Testis (tissue), 2 donors: ENCODE measurements at regions not wholly inside any gene's neighbourhood (a gene's known extent, or its start where the extent isn't known, plus 50 kb on each side); places are given as distances from the start of the nearest gene placed in this dataset.
A peak's percentile ranks its signal among the peaks of the same experiment; 100 is the strongest.

ENCODE experiments used
- DNase-seq: peaks from one replicate; pipeline ENCODE4 v3.0.0-alpha.2; 2019
- H3K27ac ChIP-seq, 2 donors: fragments of 200-600 bp; sonication (generic); one replicate each; pipeline ENCODE4 v1.5.1; 2019
- H3K27me3 ChIP-seq: fragments of 200-600 bp; sonication (generic); one replicate; pipeline ENCODE4 v1.5.1; 2019
- H3K36me3 ChIP-seq: fragments of 200-600 bp; sonication (generic); one replicate; pipeline ENCODE4 v1.5.1; 2017; ENCODE audit warnings: low read depth; ENCODE audit errors: missing control alignments
- H3K4me1 ChIP-seq: fragments of 200-600 bp; sonication (generic); one replicate; pipeline ENCODE4 v1.5.1; 2019
- H3K4me3 ChIP-seq, 2 donors: fragments of 200-600 bp; sonication (generic); one replicate each; pipeline ENCODE4 v1.5.1; 2017 to 2019
- H3K9me3 ChIP-seq: fragments of 200-600 bp; sonication (generic); one replicate; pipeline ENCODE4 v1.5.1; 2017
- CTCF ChIP-seq, 3 experiments: fragments of 450-650 bp in 2 of 3; fragments of 200-600 bp in 1 of 3; sonication (generic) in 1 of 3; IDR thresholded peaks; one replicate each; pipeline ENCODE4 v1.5.1; 2016 to 2019; ENCODE audit warnings: antibody characterized with exemption in 3 of 3, mild to moderate bottlenecking in 2 of 3, moderate library complexity in 1 of 3
- POLR2A ChIP-seq: fragments of 450-650 bp; IDR thresholded peaks from one replicate; pipeline ENCODE4 v1.6.1; 2017; ENCODE audit warnings: antibody characterized with exemption, mild to moderate bottlenecking, moderate library complexity
- WGBS, 2 donors: methylation state at CpG; one replicate each; pipeline ENCODE4 v1.1.5; 2018; 5-methylcytosine and 5-hydroxymethylcytosine counted together
- intact Hi-C: fragments of 100-400 bp; cut with DNase I; formaldehyde crosslinking; loops from one replicate; pipeline ENCODE4 v1.15.1; 2023; ENCODE audit warnings: low total_unique reads

DNA sequence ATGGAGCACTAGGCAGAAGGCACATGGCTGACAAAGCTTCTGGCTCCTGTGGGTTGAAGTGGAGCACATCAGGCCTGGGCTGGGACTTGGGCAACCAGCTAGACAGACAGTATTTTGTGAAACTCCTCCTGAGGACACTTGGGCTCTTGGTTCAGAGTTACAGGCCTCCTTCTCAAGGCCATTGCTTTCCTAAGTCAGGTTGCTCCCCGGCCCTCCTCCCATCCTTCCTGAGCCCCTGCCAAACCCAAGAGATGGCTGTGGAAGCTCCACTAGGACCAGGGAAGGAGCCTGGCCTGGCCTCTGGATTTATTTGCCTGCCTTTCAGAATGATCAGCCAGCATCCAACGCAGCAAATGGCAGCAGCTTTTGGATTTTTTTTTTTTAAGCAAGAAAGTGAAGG, 56.3 kb downstream of the MAGEF1 start:
- Histone ChIP-seq H3K4me3 (no peak overlapping the region), H3K36me3 (no peaks in the 10 kb centered on the region), H3K27ac (peak overlapping the region in 1 of 2 donors; percentile 41), H3K9me3 (no peaks in the 10 kb centered on the region), H3K4me1 (peaks cover 7% of the 10 kb centered on the region), H3K27me3 (no peaks in the 10 kb centered on the region)
- DNase-seq: peak; percentile 51
- TF ChIP-seq POLR2A (no peak), CTCF (IDR thresholded peaks at IDR 0.05) (no peak)
- intact Hi-C loops: no loop called here
- WGBS, 2 donors: 53% methylated on average over 2 of the region's 2 CpGs

DNA sequence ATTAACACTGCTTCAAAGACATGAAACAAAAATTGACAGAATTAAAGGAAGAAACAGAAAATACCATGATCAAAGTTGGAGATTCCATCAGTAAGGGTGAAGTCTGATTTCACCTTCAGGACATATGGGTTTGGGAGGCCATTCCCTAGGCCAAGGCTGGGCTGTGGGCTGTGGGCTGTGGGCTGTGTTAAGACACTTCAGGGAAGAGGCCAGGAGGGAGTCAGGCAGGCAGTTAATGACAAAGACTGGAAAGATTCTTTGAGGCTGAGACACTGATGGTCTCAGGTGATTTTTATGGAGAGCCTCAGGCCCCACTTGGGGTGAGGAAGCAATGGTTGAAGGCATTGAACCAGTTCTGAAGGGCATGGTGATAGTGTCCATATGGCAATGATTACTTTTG, 57.5 kb downstream of the MAGEF1 start:
- Histone ChIP-seq H3K27ac (no peak overlapping the region), H3K27me3 (no peaks in the 10 kb centered on the region), H3K36me3 (no peaks in the 10 kb centered on the region), H3K9me3 (no peaks in the 10 kb centered on the region), H3K4me1 (peaks cover 7% of the 10 kb centered on the region), H3K4me3 (no peak overlapping the region)
- no peak for DNase-seq
- TF ChIP-seq POLR2A: no peak
- no peak for TF ChIP-seq CTCF (IDR thresholded peaks at IDR 0.05)
- intact Hi-C loops: no loop called here

- Histone ChIP-seq H3K4me1 (peaks cover 7% of the 10 kb centered on the region), H3K36me3 (no peaks in the 10 kb centered on the region), H3K27ac (no peak overlapping the region), H3K27me3 (no peaks in the 10 kb centered on the region), H3K9me3 (no peaks in the 10 kb centered on the region), H3K4me3 (no peak overlapping the region)
- DNase-seq: no peak
- intact Hi-C loops: no loop called here
- 67 to 73% methylated on average over 6 of the region's 6 CpGs for WGBS, 2 donors
- TF ChIP-seq CTCF (IDR thresholded peaks at IDR 0.05) (no peak), POLR2A (no peak)
Observed at GRCh38 chr3:184652465-184652864, 59.4 kb downstream of the MAGEF1 start.

GRCh38 chr3:184651904-184652303, 60.0 kb downstream of the MAGEF1 start:
- 82 to 85% methylated on average over 6 of the region's 6 CpGs for WGBS, 2 donors
- H3K27ac ChIP-seq: no peak overlapping the region
- DNase-seq: no peak
- no peaks in the 10 kb centered on the region for H3K27me3 ChIP-seq
- no peaks in the 10 kb centered on the region for H3K36me3 ChIP-seq
- no peak overlapping the region for H3K4me3 ChIP-seq
- H3K4me1 ChIP-seq: peaks cover 4% of the 10 kb centered on the region
- TF ChIP-seq CTCF (IDR thresholded peaks at IDR 0.05) (no peak), POLR2A (no peak)
- intact Hi-C loops: no loop called here
- no peaks in the 10 kb centered on the region for H3K9me3 ChIP-seq

DNA sequence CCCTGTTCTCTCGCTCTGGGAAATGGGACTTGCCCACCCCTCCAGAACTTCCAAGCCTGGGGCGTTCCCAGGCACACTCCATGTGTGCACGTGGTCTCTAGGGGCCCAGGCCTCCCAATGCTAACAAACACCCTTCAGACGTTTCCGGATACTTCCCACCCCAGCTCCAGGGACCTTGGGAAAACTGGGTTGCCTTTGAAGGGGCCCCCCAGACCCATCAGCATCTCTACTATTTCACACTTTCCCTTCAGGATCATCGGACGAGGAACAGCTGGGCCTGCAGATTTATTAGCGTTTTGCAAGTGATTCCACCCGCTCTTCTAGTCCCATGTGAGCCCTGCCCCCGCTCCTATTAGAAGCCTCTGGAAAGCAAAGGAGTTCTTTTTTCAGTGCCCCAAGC, 63.2 kb downstream of the MAGEF1 start:
- no peak for DNase-seq
- H3K9me3 ChIP-seq: no peaks in the 10 kb centered on the region
- 78% methylated on average over 10 of the region's 10 CpGs for WGBS, 2 donors
- no peak overlapping the region for H3K27ac ChIP-seq
- H3K27me3 ChIP-seq: no peaks in the 10 kb centered on the region
- TF ChIP-seq CTCF (IDR thresholded peaks at IDR 0.05): no peak
- TF ChIP-seq POLR2A: no peak
- no peaks in the 10 kb centered on the region for H3K4me1 ChIP-seq
- H3K36me3 ChIP-seq: no peaks in the 10 kb centered on the region
- intact Hi-C loops: no loop called here
- no peak overlapping the region for H3K4me3 ChIP-seq
